ENCODE measurements at regions not wholly inside any gene's neighbourhood (a gene's known extent, or its start where the extent isn't known, plus 50 kb on each side); places are given as distances from the start of the nearest gene placed in this dataset.

DNA sequence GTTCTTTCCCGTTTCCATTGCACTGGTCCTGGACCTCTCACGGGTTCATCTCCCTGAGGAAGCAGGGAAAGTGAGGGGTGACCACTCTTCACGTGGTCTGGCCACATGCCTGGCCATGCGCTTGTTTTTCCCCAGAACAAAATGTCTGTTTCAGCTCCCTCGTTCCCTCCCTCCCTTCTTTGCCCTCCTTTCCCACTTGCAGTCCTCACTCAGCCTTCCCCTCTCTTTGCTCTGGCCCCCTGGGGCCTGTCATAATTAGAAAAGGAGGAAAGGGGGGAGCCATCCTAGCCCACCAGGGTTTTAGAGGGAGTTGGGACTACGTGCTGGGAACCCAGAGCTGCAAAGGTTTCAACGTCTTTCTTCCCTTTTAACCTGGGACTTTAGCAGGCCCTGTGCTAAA, 52.8 kb upstream of the CADM1 start:
- H3K4me1 ChIP-seq: no peaks in the 10 kb centered on the region
- intact Hi-C loops (cut with DNase I): no loop called here
- no peak overlapping the region for H3K4me3 ChIP-seq
- no peak for ATAC-seq
- TF ChIP-seq, protein P1, sequence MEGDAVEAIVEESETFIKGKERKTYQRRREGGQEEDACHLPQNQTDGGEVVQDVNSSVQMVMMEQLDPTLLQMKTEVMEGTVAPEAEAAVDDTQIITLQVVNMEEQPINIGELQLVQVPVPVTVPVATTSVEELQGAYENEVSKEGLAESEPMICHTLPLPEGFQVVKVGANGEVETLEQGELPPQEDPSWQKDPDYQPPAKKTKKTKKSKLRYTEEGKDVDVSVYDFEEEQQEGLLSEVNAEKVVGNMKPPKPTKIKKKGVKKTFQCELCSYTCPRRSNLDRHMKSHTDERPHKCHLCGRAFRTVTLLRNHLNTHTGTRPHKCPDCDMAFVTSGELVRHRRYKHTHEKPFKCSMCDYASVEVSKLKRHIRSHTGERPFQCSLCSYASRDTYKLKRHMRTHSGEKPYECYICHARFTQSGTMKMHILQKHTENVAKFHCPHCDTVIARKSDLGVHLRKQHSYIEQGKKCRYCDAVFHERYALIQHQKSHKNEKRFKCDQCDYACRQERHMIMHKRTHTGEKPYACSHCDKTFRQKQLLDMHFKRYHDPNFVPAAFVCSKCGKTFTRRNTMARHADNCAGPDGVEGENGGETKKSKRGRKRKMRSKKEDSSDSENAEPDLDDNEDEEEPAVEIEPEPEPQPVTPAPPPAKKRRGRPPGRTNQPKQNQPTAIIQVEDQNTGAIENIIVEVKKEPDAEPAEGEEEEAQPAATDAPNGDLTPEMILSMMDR (IDR thresholded peaks at IDR 0.05): no peak
- no peak for DNase-seq
- 67 to 74% (median 74%) methylated on average over 7 of the region's 7 CpGs for WGBS, 3 donors
- H3K27me3 ChIP-seq (ENCODE audit: insufficient read depth in 3 of 3, low read length in 2 of 3): peaks cover 0 to 2% (median 0%) of the 10 kb centered on the region in 3 donors
- H3K27ac ChIP-seq: no peak overlapping the region
- H3K9me3 ChIP-seq: no peaks in the 10 kb centered on the region
- no peaks in the 10 kb centered on the region for H3K36me3 ChIP-seq (ENCODE audit: insufficient read depth in 1 of 2, low read depth in 1 of 2)

DNA sequence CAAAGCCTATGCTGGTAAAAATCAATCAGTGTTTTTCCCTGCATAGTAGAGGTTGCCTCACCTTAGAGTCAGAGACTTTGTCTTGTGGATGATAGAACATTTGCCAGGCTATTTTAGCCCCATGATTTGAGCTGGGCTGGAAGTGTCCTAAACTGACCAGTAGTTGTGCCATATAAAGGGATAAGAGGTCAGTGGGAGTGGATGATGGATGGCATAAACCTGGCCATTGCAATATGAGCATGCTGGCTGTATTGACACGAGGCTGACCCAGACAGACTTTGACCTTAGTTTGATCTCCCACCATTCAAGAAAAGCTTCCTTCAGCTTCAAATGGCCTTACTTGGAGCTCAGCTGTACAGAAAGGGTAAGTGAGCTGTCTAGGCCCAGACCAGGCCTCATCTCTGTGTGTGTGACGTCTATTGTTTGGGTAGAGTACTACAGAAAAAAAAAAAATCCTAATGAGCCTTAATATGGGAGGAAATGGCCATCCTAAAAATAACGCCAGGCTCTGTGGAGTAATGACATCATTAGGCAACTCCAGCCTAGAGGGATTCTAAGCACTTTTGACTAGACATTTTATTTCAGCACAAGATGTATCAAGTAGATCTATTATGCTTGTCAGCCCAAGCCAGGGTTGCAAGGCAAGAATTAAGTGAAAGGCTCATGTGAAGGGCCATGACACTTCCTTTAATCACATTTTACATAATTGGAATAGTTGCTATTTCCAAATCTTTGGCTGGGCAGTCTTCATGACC, 51.3 kb upstream of the CADM1 start:
- no peak for DNase-seq
- Histone ChIP-seq H3K4me1 (no peaks in the 10 kb centered on the region), H3K9me3 (no peaks in the 10 kb centered on the region), H3K36me3 (ENCODE audit: insufficient read depth in 1 of 2, low read depth in 1 of 2) (no peaks in the 10 kb centered on the region), H3K27ac (peak overlapping the region; percentile 48), H3K4me3 (no peak overlapping the region), H3K27me3 (ENCODE audit: insufficient read depth in 3 of 3, low read length in 2 of 3) (no peaks in the 10 kb centered on the region)
- peak; percentile 86 to 96 (median 94) for ATAC-seq
- WGBS, 3 donors: 35 to 42% (median 40%) methylated on average over 3 of the region's 3 CpGs
- TF ChIP-seq, protein P1 (IDR thresholded peaks at IDR 0.05): no peak
- intact Hi-C loops (cut with DNase I): no loop called here
